ENCODE measurements at regions not wholly inside any gene's neighbourhood (a gene's known extent, or its start where the extent isn't known, plus 50 kb on each side); places are given as distances from the start of the nearest gene placed in this dataset.

GRCh38 chrX:117517994-117518393 lies 598.6 kb downstream of the KLHL13 start:
- TF ChIP-seq CTCF (IDR thresholded peaks at IDR 0.05; ENCODE audit: insufficient read depth, low read length) (no peak), POLR2AphosphoS5 (IDR thresholded peaks at IDR 0.05; ENCODE audit: low read depth) (no peak), REST (IDR thresholded peaks at IDR 0.05; ENCODE audit: insufficient replicate concordance, low read depth) (no peak), SPI1 (IDR thresholded peaks at IDR 0.05; ENCODE audit: borderline replicate concordance, low read depth) (no peak), GABPA (IDR thresholded peaks at IDR 0.05; ENCODE audit: low read depth) (no peak)

Measured in HL-60 (cell line).